GM12892 (cell line): ENCODE measurements at regions not wholly inside any gene's neighbourhood (a gene's known extent, or its start where the extent isn't known, plus 50 kb on each side); places are given as distances from the start of the nearest gene placed in this dataset.

Source experiments
- POLR2A ChIP-seq: IDR thresholded peaks from 2 replicates; pipeline ENCODE4 v1.6.1; 2011; ENCODE audit warnings: low read depth, low read length, control low read depth
- TAF1 ChIP-seq: IDR thresholded peaks from 2 replicates; pipeline ENCODE4 v1.6.1; 2011; ENCODE audit warnings: low read depth, mild to moderate bottlenecking, control low read depth, low read length, borderline replicate concordance

DNA sequence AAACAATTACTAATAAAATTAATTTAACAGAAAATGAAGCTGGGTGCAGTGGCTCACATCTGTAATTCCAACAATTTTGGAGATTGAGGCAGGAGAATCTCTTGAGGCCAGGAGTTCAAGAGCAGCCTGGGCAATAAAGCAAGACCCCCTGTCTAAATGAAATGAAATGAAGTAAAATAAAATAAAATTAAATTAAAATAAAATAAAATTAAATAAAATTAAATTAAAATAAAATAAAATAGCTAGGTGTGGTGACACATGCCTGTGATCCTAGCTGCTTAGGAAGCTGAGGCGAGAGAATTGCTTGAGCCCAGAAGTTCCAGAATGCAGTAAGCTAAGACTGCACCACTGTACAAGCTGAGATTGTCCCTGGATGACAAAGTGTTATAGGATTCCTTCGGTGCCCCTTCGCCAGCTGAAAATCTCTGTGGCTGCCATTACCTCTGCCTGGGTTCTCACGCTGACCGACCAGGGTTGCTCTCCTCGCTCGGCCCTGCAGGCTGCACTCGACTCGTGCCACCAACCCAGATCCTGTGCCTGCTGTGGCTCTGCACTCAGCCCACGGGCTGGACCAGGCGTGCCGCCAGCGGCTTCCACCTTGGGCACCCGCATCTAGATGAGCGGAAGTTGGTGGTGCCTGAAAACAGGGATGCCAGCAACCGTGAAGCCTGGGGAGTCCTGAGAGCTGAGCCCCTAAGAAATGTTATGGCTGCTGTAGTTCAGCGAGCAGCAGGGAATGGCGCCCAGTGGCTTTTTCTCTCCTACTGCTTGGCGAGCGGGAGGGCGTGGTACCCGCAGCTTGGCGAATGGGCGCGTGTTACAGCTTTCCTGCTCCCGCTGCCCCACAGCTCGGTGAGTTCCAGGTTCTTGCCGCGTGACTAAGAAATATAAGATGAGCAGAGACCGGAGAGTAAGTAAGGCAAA lies 539.2 kb upstream of the PCDH9 start:
- TF ChIP-seq TAF1, result no peak
- no peak for TF ChIP-seq POLR2A
